HG03025 (cell line): ENCODE measurements at regions not wholly inside any gene's neighbourhood (a gene's known extent, or its start where the extent isn't known, plus 50 kb on each side); places are given as distances from the start of the nearest gene placed in this dataset.

Experiments used
- ATAC-seq: cut with Tn5 transposase; IDR thresholded peaks from one replicate; pipeline ENCODE4 v1.9.1; 2021; ENCODE audit warnings: mild to moderate bottlenecking, moderate library complexity; ENCODE audit not compliant: unreplicated experiment, low FRiP score

DNA sequence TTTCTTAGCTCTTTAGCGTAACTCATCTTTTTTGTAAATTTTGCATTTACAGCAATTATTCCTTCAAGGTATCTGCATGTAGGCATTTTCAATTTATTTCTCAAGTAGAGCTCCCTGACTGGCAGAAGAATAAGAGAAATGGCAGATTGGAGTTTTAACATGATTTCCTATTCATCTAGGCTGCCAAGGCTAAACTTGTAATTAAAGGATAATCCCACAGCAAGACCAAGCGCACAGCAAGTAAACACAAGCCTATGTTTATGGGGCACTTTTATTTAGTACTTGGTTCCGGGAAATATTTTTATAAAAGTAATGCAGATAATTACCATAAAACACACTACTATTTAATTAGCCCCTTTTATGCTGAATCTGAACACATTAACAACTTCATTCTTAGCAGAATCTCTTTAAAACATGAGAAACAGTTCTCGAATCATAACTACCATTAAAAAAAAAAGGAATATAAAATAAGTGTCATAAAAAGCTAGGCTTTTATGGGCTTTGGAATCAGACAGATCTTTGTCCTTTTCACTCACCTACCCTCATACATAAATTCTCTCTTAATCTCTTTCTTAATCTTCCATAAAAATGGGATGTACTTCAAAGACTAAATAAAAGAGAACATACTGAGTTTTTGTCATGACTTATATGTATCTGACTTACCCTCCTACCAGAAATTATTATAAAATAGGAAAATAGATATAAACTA, 961.6 kb upstream of the MIR17HG start:
- no peak for ATAC-seq

DNA sequence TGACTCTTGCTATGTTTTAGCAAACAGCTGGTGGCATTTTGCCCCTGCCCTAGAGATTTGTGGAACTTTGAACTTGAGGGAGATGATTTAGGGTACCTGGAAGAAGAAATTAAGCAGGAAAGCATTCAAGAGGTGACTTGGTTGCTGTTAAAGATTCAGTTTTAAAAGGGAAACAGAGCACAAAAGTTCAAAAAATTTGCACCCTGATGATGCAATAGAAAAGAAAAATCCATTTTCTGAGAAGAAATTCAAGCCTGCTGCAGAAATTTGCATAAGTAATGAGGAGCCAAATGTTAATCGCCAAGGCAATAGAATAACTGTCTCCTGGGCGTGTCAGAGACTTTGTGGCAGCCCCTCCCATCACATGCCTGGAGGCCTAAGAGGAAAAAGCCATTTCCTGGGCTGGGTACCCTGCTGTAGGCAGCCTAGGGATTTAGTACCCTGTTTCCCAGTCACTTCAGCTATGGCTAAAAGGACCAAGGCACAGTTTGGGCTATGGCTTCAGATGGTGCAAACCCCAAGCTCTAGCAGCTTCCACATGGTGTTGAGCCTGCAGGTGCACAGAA, 958.5 kb upstream of the MIR17HG start:
- no peak for ATAC-seq

DNA sequence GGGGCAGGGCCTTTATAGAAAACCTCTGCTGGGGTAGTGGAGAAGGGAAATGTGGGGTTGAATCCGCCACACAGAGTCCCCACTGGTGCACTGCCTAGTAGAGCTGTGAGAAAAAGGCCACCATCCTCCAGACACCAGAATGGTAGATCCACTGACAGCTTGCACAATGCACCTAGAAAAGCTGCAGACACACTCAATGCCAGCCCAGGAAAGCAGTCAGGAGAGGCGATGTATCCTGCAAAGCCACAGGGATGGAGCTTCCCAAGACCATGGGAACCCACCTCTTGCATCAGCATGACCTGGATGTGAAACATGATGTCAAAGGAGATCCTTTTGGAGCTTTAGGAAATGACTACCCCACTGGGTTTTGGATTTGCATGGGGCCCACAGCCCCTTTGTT, 958.0 kb upstream of the MIR17HG start:
- no peak for ATAC-seq

DNA sequence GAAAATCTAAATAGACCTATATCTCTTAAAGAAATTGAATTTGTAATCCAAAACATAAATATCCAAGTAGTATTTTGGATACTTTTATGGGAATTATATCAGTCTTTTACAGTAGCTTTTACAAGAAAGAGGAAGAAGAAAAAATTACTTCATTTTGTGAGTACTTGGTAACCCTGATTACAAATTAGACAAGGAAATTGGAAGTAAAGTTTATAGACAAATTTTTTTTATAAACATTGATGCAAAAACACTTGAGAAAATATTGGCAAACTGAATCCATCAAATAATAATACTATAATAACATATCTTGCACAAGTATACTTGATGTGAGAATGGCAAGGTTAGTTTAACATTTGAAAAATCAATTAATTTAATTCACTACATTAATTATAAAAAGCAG, 954.1 kb upstream of the MIR17HG start:
- ATAC-seq: no peak

DNA sequence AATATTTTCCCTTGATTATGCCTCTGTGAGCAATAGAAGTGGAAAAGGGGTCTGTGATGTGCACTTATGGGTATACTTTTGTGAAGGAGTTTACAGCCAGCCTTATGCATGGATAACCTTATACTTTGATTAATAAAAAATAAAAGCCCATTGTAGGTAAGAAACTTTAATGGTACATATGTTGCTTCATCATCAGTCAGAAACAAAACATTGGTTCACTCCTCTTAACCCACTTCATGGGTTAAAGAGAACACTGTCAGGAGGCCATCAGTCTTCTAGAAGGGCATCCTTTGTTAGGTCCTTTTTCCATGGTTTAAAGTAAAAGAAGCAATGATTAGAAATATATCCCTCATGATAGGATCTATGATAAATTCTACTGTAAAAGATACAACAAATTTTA, 952.1 kb upstream of the MIR17HG start:
- ATAC-seq: no peak

DNA sequence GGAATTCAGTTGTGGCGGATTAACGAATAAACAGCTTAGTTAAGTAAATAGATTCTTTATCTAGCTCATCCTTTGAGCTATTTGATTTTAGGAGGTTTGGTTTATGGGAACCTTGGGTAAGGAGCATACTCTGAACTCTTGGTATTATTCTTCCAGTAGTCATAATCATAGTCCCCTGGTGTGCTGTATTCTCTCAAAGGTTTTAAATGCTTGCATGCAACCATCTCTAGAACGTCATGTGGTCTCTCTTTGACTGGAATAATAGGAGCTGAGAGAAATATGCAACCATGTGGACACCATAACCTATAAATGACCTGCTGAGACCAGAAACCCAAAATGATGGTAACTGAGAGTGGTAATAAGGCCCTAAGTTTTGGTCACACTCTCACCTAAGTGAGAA, 951.6 kb upstream of the MIR17HG start:
- ATAC-seq: no peak

DNA sequence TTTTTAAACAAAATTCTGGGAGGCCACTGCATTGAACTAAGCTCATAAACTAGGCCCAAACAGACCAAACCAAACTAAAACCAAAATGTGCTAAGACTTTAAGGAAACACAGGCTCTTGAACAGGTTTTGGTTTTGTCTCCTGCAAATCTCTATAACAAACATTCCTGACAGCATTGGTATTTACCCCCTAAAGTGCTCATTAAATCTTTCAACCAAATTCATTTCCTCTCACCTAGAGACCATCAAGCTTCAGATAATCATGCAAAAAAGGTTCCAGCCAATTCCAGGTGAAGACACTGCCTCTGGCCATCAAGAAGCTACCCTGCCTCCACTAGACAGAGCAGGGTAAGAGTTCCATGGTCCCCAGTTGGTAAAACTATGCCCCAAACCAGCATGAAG, 951.2 kb upstream of the MIR17HG start:
- ATAC-seq: no peak

DNA sequence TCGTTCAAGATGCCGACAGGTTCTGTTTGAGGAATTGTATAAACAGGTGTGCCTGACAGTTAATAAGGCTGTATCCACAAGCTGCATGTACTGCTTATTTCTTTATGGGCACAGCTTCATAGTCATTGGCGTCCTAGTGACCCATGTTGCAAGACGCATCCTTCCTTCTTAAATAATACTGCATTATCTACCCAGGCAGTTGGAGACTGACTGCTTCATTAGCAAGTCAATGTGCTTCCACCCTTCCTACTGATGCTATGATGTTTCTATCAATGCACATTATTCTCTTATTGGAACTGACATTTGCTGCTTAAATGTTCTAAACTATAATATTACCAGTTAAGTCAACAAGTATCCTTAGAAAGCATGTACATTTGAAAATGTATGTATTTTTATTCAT, 950.0 kb upstream of the MIR17HG start:
- no peak for ATAC-seq

DNA sequence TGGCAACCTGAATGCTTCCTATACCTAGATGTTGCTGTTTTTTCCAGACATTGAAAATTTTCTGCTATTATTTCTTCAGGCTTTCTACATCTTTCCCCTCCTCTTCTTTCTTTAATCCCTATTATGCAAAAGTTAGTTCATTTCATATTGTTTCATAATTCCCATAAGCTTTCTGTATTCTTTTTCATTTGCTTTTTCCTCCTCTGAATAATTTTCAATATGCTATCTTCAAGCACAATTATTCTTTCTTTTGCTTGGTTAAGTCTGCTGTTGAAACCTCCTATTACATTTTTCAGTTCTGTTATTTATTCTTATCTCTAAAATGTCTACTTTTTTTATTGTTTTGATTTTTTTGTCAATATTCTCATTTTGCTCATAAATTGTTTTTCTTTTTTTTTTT, 947.1 kb upstream of the MIR17HG start:
- no peak for ATAC-seq

DNA sequence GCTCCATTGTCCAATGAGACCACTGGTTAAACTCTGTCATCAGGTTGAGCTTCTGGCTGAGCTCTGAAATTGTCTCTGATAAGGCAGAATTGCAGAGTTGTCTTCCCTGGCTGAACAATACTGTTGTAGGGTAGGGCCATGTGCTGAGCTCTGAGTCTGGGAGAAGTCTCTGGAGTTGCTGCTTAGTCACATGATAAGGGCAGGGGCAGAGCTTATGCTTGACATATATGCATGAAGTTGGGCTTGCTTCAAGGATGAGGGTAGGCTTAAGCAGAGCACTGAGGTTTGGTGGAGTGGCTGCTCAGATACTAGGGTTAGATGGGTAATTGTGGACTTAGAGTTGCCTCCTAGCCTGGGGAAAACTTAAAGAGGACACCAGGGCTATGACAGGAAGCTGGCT, 946.3 kb upstream of the MIR17HG start:
- no peak for ATAC-seq

DNA sequence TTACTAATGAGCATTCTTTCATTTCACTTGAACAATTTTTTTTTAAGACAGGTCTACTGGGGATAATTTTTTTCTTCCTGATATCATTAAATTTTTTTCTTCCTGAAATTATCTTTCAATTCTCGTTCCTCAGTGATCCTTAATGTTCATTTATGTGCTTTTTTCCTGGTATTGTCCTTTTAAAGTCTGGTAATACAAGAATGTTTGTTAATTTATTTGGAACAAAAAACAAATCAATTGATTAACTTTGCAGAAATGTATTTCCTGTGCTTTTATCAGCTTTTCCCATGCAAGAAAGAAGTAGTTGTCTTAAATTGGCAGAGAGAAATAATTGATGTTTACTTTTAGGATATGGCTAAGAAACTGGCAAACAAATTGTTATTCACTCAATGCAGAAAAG, 945.4 kb upstream of the MIR17HG start:
- no peak for ATAC-seq

DNA sequence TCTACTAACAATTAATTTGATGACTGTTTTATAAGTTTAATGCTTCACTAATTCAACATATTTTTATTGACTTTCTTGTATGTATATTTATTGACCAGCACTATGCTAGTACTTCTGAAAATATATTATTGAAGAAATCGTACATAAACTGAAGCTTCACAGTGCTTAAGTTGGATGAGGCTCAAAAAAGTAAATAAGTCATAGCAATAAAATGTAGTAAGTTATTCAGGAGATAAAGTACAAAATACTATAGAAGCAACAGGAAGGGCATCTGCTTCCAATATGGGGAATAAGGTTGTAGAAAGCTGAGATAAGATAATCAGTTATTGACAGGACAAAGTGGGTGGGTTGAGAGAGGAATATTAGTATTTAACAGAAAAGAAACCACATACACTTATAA, 944.9 kb upstream of the MIR17HG start:
- no peak for ATAC-seq

DNA sequence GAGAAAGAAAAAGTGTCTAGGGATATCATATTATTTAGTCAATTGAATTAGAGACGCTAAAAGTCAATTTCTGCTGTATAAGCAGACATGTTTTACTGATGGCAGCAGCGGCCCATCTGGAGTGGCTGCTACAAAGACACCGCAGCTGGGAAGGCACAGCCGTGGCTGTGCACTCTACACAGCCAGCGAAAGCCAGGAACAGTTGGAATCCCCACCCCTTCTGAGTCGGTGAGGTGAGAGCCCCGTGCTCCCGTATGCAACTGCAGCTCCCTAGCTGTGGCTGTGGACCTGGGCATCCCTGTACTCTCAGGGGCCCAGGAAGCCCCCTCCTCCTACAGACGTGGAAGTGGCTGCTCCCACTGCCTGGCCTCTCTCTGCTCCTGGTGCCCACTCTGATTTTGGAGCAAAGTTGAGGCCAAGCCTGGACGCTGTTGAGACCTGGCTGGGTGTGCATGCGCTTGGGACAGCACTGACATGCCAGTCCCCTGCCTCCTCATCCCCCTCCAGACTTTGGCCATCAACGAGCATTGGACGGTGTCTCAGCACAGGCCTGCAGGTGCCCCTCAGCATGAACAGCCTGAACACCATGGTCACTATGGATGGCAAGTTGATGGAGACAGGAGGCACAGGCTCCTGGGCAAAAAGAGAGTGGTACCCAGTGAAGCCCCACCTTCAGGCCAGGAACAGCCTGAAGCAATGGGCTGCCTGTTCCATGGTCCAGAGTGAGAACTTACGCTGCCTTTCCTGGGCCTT, 944.0 kb upstream of the MIR17HG start:
- ATAC-seq: no peak

DNA sequence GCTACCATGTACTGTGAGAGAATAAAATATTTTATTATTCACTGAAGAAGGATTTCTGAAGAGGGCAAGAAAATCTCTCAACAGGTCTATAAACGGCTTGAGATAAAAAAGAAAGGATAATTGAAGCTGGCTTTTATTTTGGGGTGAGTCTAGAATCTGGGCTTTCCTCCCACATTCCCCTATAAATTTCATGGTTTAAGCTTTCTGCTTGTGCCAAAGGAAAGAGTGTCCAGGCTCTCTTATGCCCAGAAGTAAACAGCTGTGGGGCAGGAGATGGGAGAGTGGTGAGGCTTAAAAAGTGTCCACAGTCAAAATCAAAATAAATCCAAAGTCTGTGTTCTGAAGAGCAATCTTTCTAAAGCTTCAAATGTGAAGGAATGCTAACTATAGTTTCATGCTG, 942.2 kb upstream of the MIR17HG start:
- no peak for ATAC-seq

DNA sequence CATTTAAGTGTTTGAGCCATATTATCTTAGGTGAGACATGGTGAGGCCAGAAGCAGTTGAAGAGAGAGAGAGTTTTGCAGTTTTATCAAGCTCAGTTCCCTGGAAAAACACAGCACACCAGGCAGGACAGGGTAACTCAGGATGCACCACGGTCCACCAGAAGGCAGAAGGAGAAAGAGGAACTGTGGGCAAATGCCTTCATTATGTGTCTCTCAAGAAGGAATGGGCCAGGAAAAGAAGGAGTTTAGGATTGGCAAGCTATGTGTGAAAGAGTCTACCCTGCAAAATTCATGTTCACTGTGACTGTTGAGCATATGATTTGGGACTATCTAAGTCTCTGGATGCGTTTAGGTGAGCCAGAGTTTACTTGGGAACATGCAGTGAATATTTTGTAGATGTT, 934.5 kb upstream of the MIR17HG start:
- ATAC-seq: no peak

DNA sequence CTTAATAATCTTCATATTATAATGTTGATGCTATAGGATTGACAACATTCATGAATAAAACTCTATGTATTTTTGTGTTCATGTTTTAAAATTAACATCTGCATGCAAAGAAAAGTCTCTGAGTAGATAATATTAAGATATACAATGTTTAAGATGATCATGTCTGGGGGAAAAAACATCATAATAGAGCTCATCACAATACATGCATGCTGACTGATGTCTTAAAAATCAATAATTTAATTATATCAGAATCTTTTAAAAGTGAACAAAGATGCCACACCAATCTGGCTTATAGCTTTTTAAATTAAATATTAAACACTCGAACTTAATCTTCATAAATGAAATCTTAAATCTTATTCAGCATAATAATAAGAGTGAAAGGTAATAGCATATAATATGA, 933.9 kb upstream of the MIR17HG start:
- no peak for ATAC-seq

DNA sequence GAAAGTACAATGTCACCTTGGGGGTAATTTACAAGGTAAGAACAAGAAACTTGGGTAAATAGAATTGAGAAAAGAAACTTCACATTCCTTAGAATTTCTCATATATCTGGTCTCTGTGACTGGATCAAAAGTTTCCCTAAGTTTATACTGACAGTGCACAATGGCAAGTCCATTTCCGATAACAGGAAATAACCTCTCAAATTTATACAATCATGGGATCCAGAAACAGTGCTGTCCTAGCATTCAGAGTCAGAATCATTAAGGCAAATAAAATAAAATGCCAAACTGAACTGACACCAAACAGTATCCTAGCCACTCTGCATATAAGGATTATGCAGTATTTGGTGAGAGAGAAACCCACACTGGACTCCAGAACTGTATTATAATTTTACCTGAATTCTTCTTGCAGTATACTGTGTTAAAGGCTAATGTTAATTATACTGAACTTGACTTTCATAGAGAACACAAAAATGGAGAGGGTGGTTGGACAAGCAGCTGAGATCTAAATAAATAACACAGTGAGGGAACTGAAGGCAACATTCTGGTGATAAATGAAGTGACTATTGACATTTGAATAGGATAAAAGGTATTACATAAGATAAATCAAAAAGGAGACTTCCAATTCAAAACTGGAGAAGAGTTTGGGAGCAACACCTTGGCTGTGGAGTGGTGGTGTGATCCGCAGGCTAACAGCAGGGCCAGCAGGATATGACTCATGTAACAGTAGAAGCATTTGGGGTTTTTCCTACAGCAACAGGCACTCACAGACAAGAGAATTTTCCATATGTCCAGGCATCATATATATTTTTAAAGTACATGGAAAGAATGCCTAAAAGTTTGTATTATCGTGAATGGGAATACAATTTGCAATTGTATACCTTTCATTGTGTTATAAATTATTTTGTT, 932.5 kb upstream of the MIR17HG start:
- no peak for ATAC-seq

DNA sequence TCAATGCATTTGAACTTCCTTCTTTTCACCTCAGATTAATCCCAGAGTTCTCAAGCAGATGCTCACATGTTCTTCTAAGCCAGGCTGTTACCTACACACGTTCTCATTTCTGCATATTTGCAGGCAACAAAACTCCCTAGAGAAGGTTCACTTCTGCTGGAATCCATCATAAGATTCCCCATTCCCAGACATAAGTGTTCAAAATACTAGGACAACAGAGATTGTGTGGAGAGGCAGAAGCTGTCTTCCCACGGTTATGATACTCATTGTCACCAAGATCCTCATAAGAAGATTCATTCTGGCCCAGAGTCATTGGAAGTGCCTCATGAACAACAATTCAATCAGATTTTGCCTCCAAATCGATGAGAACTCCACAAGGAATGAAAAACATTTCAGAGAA, 931.6 kb upstream of the MIR17HG start:
- ATAC-seq: no peak

DNA sequence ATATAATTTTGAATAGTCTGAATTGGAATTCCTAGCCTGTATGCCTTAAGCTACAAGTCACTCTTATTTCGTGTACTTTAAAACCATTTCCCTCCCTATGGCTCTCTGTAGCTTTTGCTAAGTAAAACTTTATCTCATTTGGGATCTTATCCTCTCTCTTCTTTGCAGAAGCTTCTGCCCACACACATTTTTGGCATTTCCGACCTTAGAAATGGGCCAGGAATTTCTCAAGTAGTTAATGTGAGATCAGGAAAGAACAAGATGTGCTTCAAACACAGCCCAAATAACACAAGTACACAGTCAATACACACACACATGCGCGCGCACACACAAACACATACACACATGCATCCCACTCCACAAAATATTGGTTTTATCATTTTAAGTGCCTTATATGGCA, 931.0 kb upstream of the MIR17HG start:
- ATAC-seq: no peak

DNA sequence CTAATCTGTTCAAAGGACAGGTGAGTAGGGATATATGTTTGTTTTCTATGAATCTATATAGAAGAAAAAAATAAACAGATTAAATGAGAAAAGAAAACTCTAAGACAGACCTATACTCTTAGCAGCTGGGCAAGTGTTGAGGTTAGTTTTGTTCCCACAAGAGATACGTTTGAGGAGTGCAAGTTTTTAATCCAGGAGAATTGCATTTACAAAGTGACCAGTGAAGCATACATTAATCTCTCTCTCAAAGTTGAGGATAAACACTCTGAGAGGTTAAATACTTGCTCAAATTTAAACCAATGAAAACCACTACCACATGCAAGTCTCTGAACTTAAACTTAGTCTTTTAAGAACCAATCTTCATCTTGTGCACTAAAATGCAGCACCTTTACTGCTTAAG, 930.5 kb upstream of the MIR17HG start:
- ATAC-seq: no peak

DNA sequence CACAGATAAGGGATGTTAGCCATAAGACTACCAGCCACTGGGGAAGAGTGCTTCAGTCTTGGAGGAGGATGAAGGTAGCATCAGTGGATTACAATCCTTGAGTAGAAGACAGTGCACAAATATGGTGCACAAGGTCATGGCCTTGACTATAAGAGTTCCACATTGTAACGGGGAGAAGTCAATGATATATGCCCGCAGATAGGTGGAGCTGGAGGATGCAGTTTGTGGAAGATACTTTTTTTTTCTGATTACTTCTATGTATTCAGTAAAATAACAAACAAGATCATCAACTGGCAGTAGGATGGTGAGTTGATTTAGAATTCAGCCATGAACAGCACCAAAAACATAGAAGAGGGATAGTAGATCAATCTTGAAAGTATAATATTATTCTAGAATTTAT, 926.8 kb upstream of the MIR17HG start:
- no peak for ATAC-seq
